ENCODE measurements at regions not wholly inside any gene's neighbourhood (a gene's known extent, or its start where the extent isn't known, plus 50 kb on each side); places are given as distances from the start of the nearest gene placed in this dataset.

DNA sequence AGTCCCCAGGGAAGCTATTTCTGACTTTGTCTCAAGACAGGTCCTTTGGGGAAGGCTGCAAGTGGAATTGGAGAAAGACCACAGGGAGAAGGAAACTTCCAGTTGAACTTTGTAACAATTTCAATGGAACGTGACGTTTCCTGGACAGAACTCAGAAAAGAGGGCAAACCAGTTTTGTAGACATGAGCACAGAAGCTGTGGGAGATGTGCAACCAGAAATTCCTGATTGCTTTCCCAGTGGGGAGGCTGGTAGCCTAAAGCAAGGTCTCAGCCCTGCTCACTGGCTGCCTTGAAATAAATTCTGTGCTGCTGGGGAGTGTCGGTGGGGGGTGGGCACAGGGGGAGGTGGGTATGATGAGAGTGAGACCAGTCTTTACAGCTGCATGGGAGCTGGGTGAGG, 1206.7 kb upstream of the ADGRL2 start:
- TF ChIP-seq, protein P1, sequence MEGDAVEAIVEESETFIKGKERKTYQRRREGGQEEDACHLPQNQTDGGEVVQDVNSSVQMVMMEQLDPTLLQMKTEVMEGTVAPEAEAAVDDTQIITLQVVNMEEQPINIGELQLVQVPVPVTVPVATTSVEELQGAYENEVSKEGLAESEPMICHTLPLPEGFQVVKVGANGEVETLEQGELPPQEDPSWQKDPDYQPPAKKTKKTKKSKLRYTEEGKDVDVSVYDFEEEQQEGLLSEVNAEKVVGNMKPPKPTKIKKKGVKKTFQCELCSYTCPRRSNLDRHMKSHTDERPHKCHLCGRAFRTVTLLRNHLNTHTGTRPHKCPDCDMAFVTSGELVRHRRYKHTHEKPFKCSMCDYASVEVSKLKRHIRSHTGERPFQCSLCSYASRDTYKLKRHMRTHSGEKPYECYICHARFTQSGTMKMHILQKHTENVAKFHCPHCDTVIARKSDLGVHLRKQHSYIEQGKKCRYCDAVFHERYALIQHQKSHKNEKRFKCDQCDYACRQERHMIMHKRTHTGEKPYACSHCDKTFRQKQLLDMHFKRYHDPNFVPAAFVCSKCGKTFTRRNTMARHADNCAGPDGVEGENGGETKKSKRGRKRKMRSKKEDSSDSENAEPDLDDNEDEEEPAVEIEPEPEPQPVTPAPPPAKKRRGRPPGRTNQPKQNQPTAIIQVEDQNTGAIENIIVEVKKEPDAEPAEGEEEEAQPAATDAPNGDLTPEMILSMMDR (IDR thresholded peaks at IDR 0.05 in 8 of 11, conservative IDR thresholded peaks at IDR 0.05 in 3 of 11): no peak
- TF ChIP-seq POLR2A (IDR thresholded peaks at IDR 0.05): no peak
